ENCODE measurements at regions not wholly inside any gene's neighbourhood (a gene's known extent, or its start where the extent isn't known, plus 50 kb on each side); places are given as distances from the start of the nearest gene placed in this dataset.
"Not testable (repeated sequence)": the region's sequence is repeated elsewhere in the genome, so short reads cannot be mapped to it uniquely, and the experiment has no call there.

GRCh38 chr9:18324928-18325745 is 148.8 kb upstream of the ADAMTSL1 start:
- DNase-seq (ENCODE audit: extremely low read depth, low read depth), result no peak
- H3K4me3 ChIP-seq (replicated peaks; ENCODE audit: low read depth, low read length), result no peak overlapping the region
- no peak for TF ChIP-seq CTCF (IDR thresholded peaks at IDR 0.05; ENCODE audit: low read depth, low read length, missing control alignments)

GRCh38 chr9:18325746-18326011 is 148.3 kb upstream of the ADAMTSL1 start:
- H3K4me3 ChIP-seq (replicated peaks; ENCODE audit: low read depth, low read length); DNase-seq (ENCODE audit: extremely low read depth, low read depth): not testable (repeated sequence)

GRCh38 chr9:18327121-18327520 is 146.8 kb upstream of the ADAMTSL1 start:
- TF ChIP-seq CTCF (IDR thresholded peaks at IDR 0.05; ENCODE audit: low read depth, low read length, missing control alignments), result no peak
- no peak overlapping the region for H3K4me3 ChIP-seq (replicated peaks; ENCODE audit: low read depth, low read length)
- no peak for DNase-seq (ENCODE audit: extremely low read depth, low read depth)

- DNase-seq (ENCODE audit: extremely low read depth, low read depth), result no peak
- TF ChIP-seq CTCF (IDR thresholded peaks at IDR 0.05; ENCODE audit: low read depth, low read length, missing control alignments), result no peak
Measured at GRCh38 chr9:18330401-18331309, 143.3 kb upstream of the ADAMTSL1 start.

GRCh38 chr9:18331310-18331684 is 142.7 kb upstream of the ADAMTSL1 start:
- no peak for DNase-seq (ENCODE audit: extremely low read depth, low read depth)
- no peak overlapping the region for H3K4me3 ChIP-seq (replicated peaks; ENCODE audit: low read depth, low read length)
- no peak for TF ChIP-seq CTCF (IDR thresholded peaks at IDR 0.05; ENCODE audit: low read depth, low read length, missing control alignments)

More at GRCh38 chr9:18330401-18331309, 143.3 kb upstream of the ADAMTSL1 start:
- H3K4me3 ChIP-seq (replicated peaks; ENCODE audit: low read depth, low read length), result no peak overlapping the region

GRCh38 chr9:18331808-18332209 is 142.1 kb upstream of the ADAMTSL1 start:
- H3K4me3 ChIP-seq (replicated peaks; ENCODE audit: low read depth, low read length), result no peak overlapping the region
- no peak for TF ChIP-seq CTCF (IDR thresholded peaks at IDR 0.05; ENCODE audit: low read depth, low read length, missing control alignments)
- DNase-seq (ENCODE audit: extremely low read depth, low read depth), result no peak

- no peak overlapping the region for H3K4me3 ChIP-seq (replicated peaks; ENCODE audit: low read depth, low read length)
- no peak for TF ChIP-seq CTCF (IDR thresholded peaks at IDR 0.05; ENCODE audit: low read depth, low read length, missing control alignments)
- DNase-seq (ENCODE audit: extremely low read depth, low read depth), result no peak
Measured at GRCh38 chr9:18333157-18333556, 140.8 kb upstream of the ADAMTSL1 start.

Data from HFF-Myc (cell line).